Muscle layer of duodenum (tissue), 2 donors: ENCODE measurements at regions not wholly inside any gene's neighbourhood (a gene's known extent, or its start where the extent isn't known, plus 50 kb on each side); places are given as distances from the start of the nearest gene placed in this dataset.

ENCODE experiments used
- H3K27ac ChIP-seq: one replicate; pipeline ENCODE4 v1.7.0; 2013; ENCODE audit warnings: mild to moderate bottlenecking, low read length
- H3K27me3 ChIP-seq: one replicate; pipeline ENCODE4 v1.7.0; 2013; ENCODE audit warnings: low read depth, mild to moderate bottlenecking, control low read depth, low read length
- H3K36me3 ChIP-seq, 2 donors: one replicate each; pipeline ENCODE4 v1.7.0; 2013; ENCODE audit warnings: low read length in 2 of 2, control low read depth in 1 of 2, mild to moderate bottlenecking in 1 of 2; ENCODE audit not compliant: insufficient read depth in 2 of 2, control insufficient read depth in 1 of 2
- H3K4me1 ChIP-seq, 2 donors: one replicate each; pipeline ENCODE4 v1.7.0; 2013; ENCODE audit warnings: low read length in 2 of 2, mild to moderate bottlenecking in 2 of 2, control low read depth in 1 of 2, moderate library complexity in 1 of 2; ENCODE audit not compliant: insufficient read depth in 2 of 2, control insufficient read depth in 1 of 2
- H3K4me3 ChIP-seq, 2 donors: one replicate each; pipeline ENCODE4 v1.7.0; 2013; ENCODE audit warnings: low read length in 2 of 2, low read depth in 1 of 2, mild to moderate bottlenecking in 1 of 2
- H3K9me3 ChIP-seq, 2 donors: one replicate each; pipeline ENCODE4 v1.7.0; 2013; ENCODE audit warnings: low read length in 2 of 2, control low read depth in 1 of 2, mild to moderate bottlenecking in 1 of 2; ENCODE audit not compliant: control insufficient read depth in 1 of 2
- donor health status: healthy.

DNA sequence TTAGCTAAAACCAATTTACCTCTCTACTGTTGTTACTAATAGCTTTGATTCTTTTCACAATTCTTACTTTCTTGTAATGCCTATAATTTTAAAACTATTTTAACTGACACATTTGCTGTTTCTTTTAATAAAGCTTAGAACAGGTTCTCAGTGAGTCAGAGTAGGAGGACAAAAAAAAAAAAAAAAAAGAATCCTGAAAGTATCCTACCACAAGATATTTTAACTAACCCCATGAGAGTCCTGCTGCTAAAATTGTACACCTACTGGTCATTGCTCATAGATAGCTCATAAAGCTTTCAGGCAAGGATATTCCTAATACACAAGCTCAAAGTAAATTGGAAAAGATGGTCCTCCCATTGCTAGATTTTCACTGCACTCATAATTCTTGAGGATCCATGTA lies 301.0 kb downstream of the CENPW start:
- Histone ChIP-seq H3K36me3 (no peaks in the 10 kb centered on the region), H3K9me3 (no peaks in the 10 kb centered on the region), H3K27ac (no peak overlapping the region), H3K4me3 (no peak overlapping the region), H3K4me1 (no peaks in the 10 kb centered on the region), H3K27me3 (no peaks in the 10 kb centered on the region)

GRCh38 chr6:126641641-126642040 lies 301.7 kb downstream of the CENPW start:
- Histone ChIP-seq H3K4me1 (no peaks in the 10 kb centered on the region), H3K36me3 (no peaks in the 10 kb centered on the region), H3K9me3 (no peaks in the 10 kb centered on the region), H3K27ac (no peak overlapping the region), H3K27me3 (no peaks in the 10 kb centered on the region), H3K4me3 (no peak overlapping the region)

DNA sequence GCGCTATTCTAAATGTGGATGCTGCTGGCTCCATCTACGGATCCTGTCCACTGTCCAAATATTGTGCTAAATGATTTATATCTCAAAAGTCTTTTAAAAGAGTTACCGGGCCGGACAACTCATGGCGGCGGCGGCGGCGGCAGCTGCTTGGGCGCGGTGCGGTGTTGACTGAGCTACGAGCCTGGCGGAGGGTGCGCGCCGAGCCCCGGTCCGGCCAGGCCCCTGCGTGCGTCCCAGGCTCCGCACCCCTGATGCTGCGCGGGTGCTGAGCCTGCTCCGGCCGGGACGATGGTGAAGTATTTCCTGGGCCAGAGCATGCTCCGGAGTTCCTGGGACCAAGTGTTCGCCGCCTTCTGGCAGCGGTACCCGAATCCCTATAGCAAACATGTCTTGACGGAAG lies 303.4 kb downstream of the CENPW start:
- no peak overlapping the region for H3K27ac ChIP-seq
- no peaks in the 10 kb centered on the region for H3K27me3 ChIP-seq
- H3K4me1 ChIP-seq = no peaks in the 10 kb centered on the region
- no peaks in the 10 kb centered on the region for H3K9me3 ChIP-seq
- H3K36me3 ChIP-seq = no peaks in the 10 kb centered on the region
- no peak overlapping the region for H3K4me3 ChIP-seq

DNA sequence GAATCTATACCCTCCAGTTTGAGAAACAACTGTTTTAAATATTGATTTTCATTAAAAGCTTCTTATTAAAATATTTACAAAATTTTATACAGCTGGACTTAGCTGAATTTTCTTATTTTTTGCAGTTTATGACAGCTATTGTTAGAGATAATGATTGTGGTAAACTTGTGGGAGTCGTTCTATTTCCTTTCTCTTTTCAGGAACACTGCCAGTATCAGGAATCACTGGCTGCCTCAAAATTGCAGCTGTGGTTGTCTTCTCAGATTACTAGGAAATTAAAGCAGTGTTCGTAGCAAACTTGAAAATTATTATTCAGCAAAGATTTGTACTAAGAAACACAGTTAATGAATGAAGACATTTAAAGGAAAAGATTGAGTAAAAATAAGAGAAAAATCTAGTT lies 311.0 kb downstream of the CENPW start:
- Histone ChIP-seq H3K4me1 (no peaks in the 10 kb centered on the region), H3K9me3 (peaks cover 0 to 2% of the 10 kb centered on the region in 2 donors), H3K36me3 (no peaks in the 10 kb centered on the region), H3K27ac (no peak overlapping the region), H3K4me3 (no peak overlapping the region), H3K27me3 (no peaks in the 10 kb centered on the region)

GRCh38 chr6:126657561-126658175 lies 317.8 kb downstream of the CENPW start:
- H3K4me1 ChIP-seq = peaks cover 0 to 4% of the 10 kb centered on the region in 2 donors
- H3K36me3 ChIP-seq = no peaks in the 10 kb centered on the region
- no peaks in the 10 kb centered on the region for H3K9me3 ChIP-seq
- H3K27me3 ChIP-seq = no peaks in the 10 kb centered on the region
- no peak overlapping the region for H3K4me3 ChIP-seq
- no peak overlapping the region for H3K27ac ChIP-seq

GRCh38 chr6:126660376-126660775 lies 320.5 kb downstream of the CENPW start:
- Histone ChIP-seq H3K27ac (no peak overlapping the region), H3K27me3 (no peaks in the 10 kb centered on the region), H3K4me1 (peaks cover 0 to 20% of the 10 kb centered on the region in 2 donors), H3K36me3 (no peaks in the 10 kb centered on the region), H3K4me3 (no peak overlapping the region), H3K9me3 (no peaks in the 10 kb centered on the region)

DNA sequence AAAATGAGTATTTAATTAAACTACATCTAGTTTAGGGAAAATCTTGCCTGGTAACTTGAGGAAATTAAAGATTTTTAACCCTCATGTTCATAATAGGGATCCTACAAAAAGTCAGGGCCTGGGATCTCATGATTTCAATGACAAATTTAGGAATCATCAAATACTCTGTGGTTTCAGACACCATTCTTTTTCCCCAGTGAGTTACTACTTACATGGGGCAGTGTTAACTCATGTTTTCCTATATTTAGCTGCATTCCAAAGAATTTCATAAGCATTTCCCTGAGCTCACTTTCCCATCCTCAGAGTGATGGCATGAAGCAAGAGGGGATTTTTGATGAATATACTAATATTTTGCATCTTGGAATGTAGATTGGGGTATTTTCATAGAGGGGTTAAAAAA lies 321.7 kb downstream of the CENPW start:
- Histone ChIP-seq H3K27me3 (no peaks in the 10 kb centered on the region), H3K27ac (no peak overlapping the region), H3K9me3 (no peaks in the 10 kb centered on the region), H3K4me3 (no peak overlapping the region), H3K4me1 (peaks cover 0 to 20% of the 10 kb centered on the region in 2 donors), H3K36me3 (no peaks in the 10 kb centered on the region)

- no peaks in the 10 kb centered on the region for H3K9me3 ChIP-seq
- no peak overlapping the region for H3K27ac ChIP-seq
- peaks cover 0 to 20% of the 10 kb centered on the region in 2 donors for H3K4me1 ChIP-seq
- H3K27me3 ChIP-seq = no peaks in the 10 kb centered on the region
- no peak overlapping the region for H3K4me3 ChIP-seq
- no peaks in the 10 kb centered on the region for H3K36me3 ChIP-seq
Observed at GRCh38 chr6:126662966-126663365, 323.1 kb downstream of the CENPW start.

GRCh38 chr6:126664271-126664670 lies 324.4 kb downstream of the CENPW start:
- H3K36me3 ChIP-seq = no peaks in the 10 kb centered on the region
- no peak overlapping the region for H3K4me3 ChIP-seq
- H3K27me3 ChIP-seq = no peaks in the 10 kb centered on the region
- peaks cover 0 to 20% of the 10 kb centered on the region in 2 donors for H3K4me1 ChIP-seq
- H3K27ac ChIP-seq = no peak overlapping the region
- no peaks in the 10 kb centered on the region for H3K9me3 ChIP-seq

DNA sequence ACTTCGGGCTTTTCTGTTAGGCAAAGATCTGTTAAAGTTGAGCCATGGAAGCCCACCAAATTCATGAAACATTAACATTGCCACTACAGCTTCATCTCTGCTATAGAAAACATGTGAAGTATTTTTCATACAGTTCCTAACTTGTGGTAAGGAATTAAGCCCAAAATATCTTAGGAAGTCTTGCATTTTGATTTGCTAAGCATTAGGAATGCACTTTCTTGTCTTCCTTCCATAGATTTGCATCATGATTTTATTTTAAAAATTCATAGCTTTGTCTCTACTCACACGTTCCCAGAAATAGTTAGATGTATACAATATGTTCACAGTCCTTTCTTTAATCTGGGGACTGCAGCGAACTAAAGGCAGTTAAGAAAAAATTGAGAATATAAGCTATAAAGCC lies 325.6 kb downstream of the CENPW start:
- Histone ChIP-seq H3K27me3 (no peaks in the 10 kb centered on the region), H3K9me3 (no peaks in the 10 kb centered on the region), H3K4me1 (peaks cover 0 to 16% of the 10 kb centered on the region in 2 donors), H3K27ac (no peak overlapping the region), H3K4me3 (no peak overlapping the region), H3K36me3 (no peaks in the 10 kb centered on the region)

DNA sequence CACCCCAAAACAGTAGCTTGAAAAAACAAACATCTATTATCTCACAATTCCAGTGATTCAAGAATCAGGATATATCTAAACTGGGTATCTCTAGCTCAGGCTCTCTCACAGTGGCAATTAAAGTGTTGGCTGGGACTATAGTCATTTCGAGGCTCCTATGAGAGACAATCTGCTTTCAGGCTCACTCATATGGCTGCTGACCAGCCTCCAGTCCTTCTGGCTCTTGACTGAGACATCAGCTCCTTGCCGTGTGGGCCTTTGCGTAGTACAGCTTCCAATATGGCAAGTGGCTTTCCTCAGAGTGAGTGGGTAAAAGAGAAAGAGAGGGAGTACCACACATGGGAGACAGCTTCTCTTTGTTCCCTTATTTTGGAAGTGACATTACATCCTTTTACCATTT lies 327.2 kb downstream of the CENPW start:
- no peaks in the 10 kb centered on the region for H3K27me3 ChIP-seq
- no peaks in the 10 kb centered on the region for H3K9me3 ChIP-seq
- H3K4me3 ChIP-seq = no peak overlapping the region
- H3K4me1 ChIP-seq = peaks cover 0 to 16% of the 10 kb centered on the region in 2 donors
- no peak overlapping the region for H3K27ac ChIP-seq
- H3K36me3 ChIP-seq = no peaks in the 10 kb centered on the region

GRCh38 chr6:126667728-126668127 lies 327.8 kb downstream of the CENPW start:
- Histone ChIP-seq H3K4me3 (no peak overlapping the region), H3K27ac (no peak overlapping the region), H3K9me3 (no peaks in the 10 kb centered on the region), H3K4me1 (peaks cover 0 to 16% of the 10 kb centered on the region in 2 donors), H3K36me3 (no peaks in the 10 kb centered on the region), H3K27me3 (no peaks in the 10 kb centered on the region)
